Tibial nerve (tissue), 4 donors: ENCODE measurements at regions not wholly inside any gene's neighbourhood (a gene's known extent, or its start where the extent isn't known, plus 50 kb on each side); places are given as distances from the start of the nearest gene placed in this dataset.
A peak's percentile ranks its signal among the peaks of the same experiment; 100 is the strongest.

ENCODE experiments used
- DNase-seq, 2 donors: peaks; one replicate each; pipeline ENCODE4 v3.0.0-alpha.2; 2019; ENCODE audit warnings: low spot score in 2 of 2
- H3K27ac ChIP-seq, 4 donors: fragments of 200-600 bp; sonication (generic) in 3 of 4; one replicate each; pipeline ENCODE4 v1.5.1; 2017 to 2019; ENCODE audit warnings: mild to moderate bottlenecking in 1 of 4
- H3K27me3 ChIP-seq, 2 donors: fragments of 200-600 bp; sonication (generic) in 1 of 2; one replicate each; pipeline versions ENCODE4 v1.5.1 to v1.6.0; 2017 to 2019
- H3K36me3 ChIP-seq, 3 donors: fragments of 200-600 bp; sonication (generic); one replicate each; pipeline ENCODE4 v1.5.1; 2018 to 2019
- H3K4me1 ChIP-seq, 4 donors: fragments of 200-600 bp; sonication (generic) in 3 of 4; one replicate each; pipeline ENCODE4 v1.5.1; 2017 to 2019
- H3K4me3 ChIP-seq, 4 donors: fragments of 200-600 bp; sonication (generic) in 3 of 4; one replicate each; pipeline ENCODE4 v1.5.1; 2017 to 2019; ENCODE audit warnings: mild to moderate bottlenecking in 1 of 4, moderate library complexity in 1 of 4
- H3K9me3 ChIP-seq, 4 donors: fragments of 200-600 bp; sonication (generic) in 3 of 4; one replicate each; pipeline ENCODE4 v1.5.1; 2017 to 2019
- EP300 ChIP-seq, 2 donors: sonication (generic); formaldehyde crosslinking; IDR thresholded peaks; one replicate each; pipeline ENCODE4 v1.6.1; 2017; ENCODE audit warnings: antibody characterized with exemption in 2 of 2, mild to moderate bottlenecking in 1 of 2
- POLR2A ChIP-seq, 2 donors: fragments of 450-650 bp; IDR thresholded peaks; one replicate each; pipeline ENCODE4 v1.6.1; 2017; ENCODE audit warnings: antibody characterized with exemption in 2 of 2, mild to moderate bottlenecking in 2 of 2, moderate library complexity in 2 of 2
- WGBS, 2 donors: methylation state at CpG; one replicate each; pipeline ENCODE4 v1.1.5; 2018; 5-methylcytosine and 5-hydroxymethylcytosine counted together
- TF ChIP-seq, protein P1 (sequence below), 5 experiments: fragments of 200-600 bp in 3 of 5; fragments of 450-650 bp in 2 of 5; sonication (generic) in 3 of 5; IDR thresholded peaks; one replicate each; pipeline ENCODE4 v1.5.1; 2016 to 2019; ENCODE audit warnings: antibody characterized with exemption in 5 of 5, mild to moderate bottlenecking in 3 of 5, moderate library complexity in 2 of 5

DNA sequence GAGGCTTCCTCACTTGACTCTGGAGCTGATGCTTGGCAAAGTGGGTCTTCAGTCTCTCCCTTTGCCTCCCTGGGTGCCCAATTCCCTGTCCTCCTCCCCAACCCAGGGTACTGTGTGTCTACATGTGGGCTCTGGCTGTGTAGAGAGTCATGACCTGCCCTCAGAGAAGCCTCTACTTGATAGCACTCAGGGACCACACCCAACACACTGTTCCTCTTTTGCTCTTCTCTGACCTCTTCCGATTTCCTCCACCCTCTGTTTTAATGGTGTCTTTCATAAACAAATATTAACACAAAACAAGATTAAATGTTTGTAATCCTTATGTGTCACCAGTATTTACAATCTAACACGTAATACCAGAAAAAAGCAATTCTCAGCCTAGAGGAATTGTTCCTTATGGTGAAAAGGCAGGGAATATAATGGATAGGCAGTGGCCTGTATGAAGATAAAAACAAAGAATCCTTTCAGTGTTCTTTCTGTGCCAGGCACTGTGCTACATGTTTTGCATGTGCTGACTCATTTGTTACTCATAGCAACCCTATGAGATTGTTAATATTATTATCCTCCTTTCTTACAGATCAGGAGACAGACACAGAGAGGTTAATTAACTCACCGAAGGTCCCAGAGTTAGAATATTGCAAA lies 58.2 kb downstream of the HSD3B1 start:
- Histone ChIP-seq H3K4me3 (no peak overlapping the region), H3K27ac (peak overlapping the region in 1 of 4 donors; percentile 9), H3K27me3 (no peaks in the 10 kb centered on the region), H3K9me3 (no peaks in the 10 kb centered on the region), H3K36me3 (no peaks in the 10 kb centered on the region), H3K4me1 (peaks cover 0 to 35% (median 7%) of the 10 kb centered on the region in 4 donors)
- 29 to 38% methylated on average over 3 of the region's 3 CpGs for whole genome bisulfite sequencing, 2 donors
- DNase-seq, result no peak
- TF ChIP-seq, protein P1, sequence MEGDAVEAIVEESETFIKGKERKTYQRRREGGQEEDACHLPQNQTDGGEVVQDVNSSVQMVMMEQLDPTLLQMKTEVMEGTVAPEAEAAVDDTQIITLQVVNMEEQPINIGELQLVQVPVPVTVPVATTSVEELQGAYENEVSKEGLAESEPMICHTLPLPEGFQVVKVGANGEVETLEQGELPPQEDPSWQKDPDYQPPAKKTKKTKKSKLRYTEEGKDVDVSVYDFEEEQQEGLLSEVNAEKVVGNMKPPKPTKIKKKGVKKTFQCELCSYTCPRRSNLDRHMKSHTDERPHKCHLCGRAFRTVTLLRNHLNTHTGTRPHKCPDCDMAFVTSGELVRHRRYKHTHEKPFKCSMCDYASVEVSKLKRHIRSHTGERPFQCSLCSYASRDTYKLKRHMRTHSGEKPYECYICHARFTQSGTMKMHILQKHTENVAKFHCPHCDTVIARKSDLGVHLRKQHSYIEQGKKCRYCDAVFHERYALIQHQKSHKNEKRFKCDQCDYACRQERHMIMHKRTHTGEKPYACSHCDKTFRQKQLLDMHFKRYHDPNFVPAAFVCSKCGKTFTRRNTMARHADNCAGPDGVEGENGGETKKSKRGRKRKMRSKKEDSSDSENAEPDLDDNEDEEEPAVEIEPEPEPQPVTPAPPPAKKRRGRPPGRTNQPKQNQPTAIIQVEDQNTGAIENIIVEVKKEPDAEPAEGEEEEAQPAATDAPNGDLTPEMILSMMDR (IDR thresholded peaks at IDR 0.05), result no peak
- TF ChIP-seq POLR2A (IDR thresholded peaks at IDR 0.05), result no peak
- TF ChIP-seq EP300 (IDR thresholded peaks at IDR 0.05), result no peak

DNA sequence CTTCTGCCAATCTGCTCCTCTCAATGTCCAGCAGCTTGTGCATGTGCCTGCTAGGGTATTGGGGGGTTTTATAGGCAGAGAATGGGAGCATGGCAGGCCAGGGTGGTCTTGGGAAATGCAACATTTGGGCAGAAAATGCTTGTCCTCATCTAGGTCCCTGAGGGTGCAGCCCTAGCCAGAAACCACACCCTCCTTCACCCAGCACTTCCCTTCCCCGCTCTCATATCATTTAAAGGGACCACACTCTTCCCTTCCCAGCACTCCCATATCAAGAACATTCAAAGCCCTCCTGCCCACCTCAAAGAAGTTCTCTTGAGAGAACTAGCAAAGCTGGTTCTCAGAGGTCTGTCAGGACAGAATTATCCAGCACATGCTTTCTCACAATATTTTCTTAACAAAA lies 62.1 kb downstream of the HSD3B1 start:
- Histone ChIP-seq H3K36me3 (no peaks in the 10 kb centered on the region), H3K27ac (no peak overlapping the region), H3K4me3 (no peak overlapping the region), H3K9me3 (no peaks in the 10 kb centered on the region), H3K4me1 (peaks cover 0 to 27% (median 7%) of the 10 kb centered on the region in 4 donors), H3K27me3 (no peaks in the 10 kb centered on the region)
- 60 to 71% methylated on average over 1 of the region's 1 CpG for WGBS, 2 donors
- TF ChIP-seq EP300 (IDR thresholded peaks at IDR 0.05), result no peak
- TF ChIP-seq POLR2A (IDR thresholded peaks at IDR 0.05), result no peak
- TF ChIP-seq, protein P1 (IDR thresholded peaks at IDR 0.05), result no peak
- no peak for DNase-seq
